ENCODE measurements at regions not wholly inside any gene's neighbourhood (a gene's known extent, or its start where the extent isn't known, plus 50 kb on each side); places are given as distances from the start of the nearest gene placed in this dataset.

DNA sequence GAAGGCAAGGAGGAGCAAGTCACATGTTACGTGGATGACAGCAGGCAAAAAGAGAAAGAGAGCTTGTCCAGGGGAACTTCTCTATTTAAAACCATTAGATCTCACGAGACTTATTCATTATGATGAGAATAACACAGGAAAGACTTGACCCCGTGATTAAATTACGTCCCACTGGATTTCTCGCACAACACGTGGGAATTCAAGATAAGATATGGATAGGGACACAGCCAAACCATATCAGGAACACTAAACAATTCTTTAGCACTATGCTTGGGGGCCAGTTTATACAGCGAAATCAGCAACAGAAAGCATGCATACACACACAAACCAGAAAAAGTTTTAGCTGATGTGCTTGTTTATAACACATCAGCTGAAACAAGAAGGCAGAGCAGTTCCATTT, 704.2 kb downstream of the OTOL1 start:
- H3K4me3 ChIP-seq (ENCODE audit: low read depth, low read length) = no peak overlapping the region
- TF ChIP-seq, protein P1, sequence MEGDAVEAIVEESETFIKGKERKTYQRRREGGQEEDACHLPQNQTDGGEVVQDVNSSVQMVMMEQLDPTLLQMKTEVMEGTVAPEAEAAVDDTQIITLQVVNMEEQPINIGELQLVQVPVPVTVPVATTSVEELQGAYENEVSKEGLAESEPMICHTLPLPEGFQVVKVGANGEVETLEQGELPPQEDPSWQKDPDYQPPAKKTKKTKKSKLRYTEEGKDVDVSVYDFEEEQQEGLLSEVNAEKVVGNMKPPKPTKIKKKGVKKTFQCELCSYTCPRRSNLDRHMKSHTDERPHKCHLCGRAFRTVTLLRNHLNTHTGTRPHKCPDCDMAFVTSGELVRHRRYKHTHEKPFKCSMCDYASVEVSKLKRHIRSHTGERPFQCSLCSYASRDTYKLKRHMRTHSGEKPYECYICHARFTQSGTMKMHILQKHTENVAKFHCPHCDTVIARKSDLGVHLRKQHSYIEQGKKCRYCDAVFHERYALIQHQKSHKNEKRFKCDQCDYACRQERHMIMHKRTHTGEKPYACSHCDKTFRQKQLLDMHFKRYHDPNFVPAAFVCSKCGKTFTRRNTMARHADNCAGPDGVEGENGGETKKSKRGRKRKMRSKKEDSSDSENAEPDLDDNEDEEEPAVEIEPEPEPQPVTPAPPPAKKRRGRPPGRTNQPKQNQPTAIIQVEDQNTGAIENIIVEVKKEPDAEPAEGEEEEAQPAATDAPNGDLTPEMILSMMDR (IDR thresholded peaks at IDR 0.05; ENCODE audit: control insufficient read depth, extremely low read depth, insufficient read depth) = no peak
- no peak for DNase-seq (ENCODE audit: low read depth)

DNA sequence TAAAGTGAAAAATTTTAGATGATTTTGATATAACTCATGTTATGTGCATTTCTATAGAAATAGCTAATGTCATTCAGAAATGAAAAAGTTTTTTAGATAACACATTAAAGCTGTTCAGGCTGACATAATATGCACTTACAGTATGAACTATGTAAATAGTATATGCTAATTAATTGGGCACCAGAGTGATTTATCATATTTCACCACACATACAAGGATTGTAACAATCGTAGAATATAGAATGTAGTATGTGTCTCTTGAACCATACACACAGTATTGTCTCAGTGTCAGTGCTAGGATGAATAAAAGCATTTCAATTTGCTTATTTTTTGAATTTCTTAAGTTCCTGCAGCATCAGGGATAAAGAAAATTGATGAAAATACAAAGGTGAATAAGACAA, 710.0 kb downstream of the OTOL1 start:
- no peak for DNase-seq (ENCODE audit: low read depth)
- TF ChIP-seq, protein P1 (IDR thresholded peaks at IDR 0.05; ENCODE audit: control insufficient read depth, extremely low read depth, insufficient read depth) = no peak
- no peak overlapping the region for H3K4me3 ChIP-seq (ENCODE audit: low read depth, low read length)

DNA sequence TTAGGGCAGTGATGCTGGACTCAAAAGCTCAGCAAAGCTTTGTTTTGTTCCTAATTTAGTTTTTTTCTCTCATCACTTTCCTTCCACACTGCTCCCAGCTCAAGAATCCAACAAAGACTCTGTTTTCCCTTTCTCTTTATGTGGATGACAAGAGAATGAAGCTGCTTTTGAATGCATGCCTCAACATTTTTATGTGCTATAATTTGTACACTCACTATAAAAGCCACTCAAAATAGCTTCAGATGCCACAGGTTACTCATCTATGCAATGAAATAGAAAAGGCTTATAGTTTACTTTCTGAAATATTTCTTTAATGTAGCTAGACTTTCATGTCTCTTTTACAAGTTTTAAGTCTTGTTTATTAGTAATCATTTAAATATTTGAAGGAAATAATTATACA, 714.9 kb downstream of the OTOL1 start:
- DNase-seq (ENCODE audit: low read depth) = no peak
- TF ChIP-seq, protein P1 (IDR thresholded peaks at IDR 0.05; ENCODE audit: control insufficient read depth, extremely low read depth, insufficient read depth) = no peak
- no peak overlapping the region for H3K4me3 ChIP-seq (ENCODE audit: low read depth, low read length)

DNA sequence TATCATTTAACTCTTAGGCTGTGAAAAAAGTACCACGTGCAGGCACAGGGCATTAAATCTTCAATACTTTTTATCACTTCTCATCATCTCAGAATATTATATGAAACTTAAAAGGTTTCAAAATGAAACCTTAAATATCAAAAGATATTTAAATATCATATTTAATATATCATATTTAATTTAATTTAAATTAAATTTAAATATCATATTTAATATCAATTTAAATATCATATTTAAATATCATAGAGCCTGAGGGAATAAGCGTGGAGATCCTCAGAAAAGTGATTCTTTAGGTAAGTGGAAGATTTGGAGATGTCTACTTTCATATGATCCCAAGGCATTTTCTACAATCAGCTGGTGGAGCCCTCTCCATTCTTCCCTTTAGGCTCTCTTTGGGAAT, 716.6 kb downstream of the OTOL1 start:
- no peak for DNase-seq (ENCODE audit: low read depth)
- H3K4me3 ChIP-seq (ENCODE audit: low read depth, low read length) = no peak overlapping the region
- TF ChIP-seq, protein P1 (IDR thresholded peaks at IDR 0.05; ENCODE audit: control insufficient read depth, extremely low read depth, insufficient read depth) = no peak

DNA sequence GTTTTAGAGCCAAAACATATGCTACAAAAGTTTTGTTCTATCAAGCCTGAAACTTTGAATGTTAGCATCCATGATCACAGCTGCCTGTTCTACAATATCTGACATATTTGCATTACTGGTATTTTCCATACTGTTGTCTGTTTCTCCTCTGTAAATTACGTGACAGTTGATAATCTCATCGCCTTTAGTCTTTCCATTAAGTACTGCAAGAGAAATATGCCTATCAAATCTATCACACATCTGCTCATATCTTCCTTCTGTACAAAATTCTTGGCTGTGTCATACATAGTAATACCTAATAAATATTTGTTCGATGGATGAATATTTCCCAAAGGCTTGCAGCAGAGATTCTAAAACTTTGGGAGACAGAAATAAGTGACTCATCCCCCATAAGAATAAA, 717.3 kb downstream of the OTOL1 start:
- no peak for DNase-seq (ENCODE audit: low read depth)
- TF ChIP-seq, protein P1 (IDR thresholded peaks at IDR 0.05; ENCODE audit: control insufficient read depth, extremely low read depth, insufficient read depth) = no peak
- H3K4me3 ChIP-seq (ENCODE audit: low read depth, low read length) = no peak overlapping the region

DNA sequence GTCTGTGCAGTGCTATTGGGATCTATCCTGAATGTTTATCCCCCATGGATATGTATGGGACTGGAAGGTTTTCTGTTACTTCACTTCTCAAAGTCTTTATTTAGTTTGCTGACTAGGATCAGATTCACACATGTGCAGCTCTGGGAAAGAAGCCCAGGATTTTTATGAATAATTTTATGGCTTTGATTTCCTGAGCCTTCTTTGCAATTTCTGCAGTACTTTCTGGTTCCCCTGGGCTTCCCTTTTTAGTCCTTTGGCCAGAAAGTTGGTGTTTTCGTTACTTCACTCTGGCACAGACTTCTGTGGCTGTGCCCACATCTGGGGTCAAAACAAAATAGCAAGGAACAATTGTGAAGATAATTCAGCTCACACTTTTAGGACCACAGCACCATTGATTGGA, 721.0 kb downstream of the OTOL1 start:
- TF ChIP-seq, protein P1 (IDR thresholded peaks at IDR 0.05; ENCODE audit: control insufficient read depth, extremely low read depth, insufficient read depth) = no peak
- no peak overlapping the region for H3K4me3 ChIP-seq (ENCODE audit: low read depth, low read length)
- DNase-seq (ENCODE audit: low read depth) = no peak

DNA sequence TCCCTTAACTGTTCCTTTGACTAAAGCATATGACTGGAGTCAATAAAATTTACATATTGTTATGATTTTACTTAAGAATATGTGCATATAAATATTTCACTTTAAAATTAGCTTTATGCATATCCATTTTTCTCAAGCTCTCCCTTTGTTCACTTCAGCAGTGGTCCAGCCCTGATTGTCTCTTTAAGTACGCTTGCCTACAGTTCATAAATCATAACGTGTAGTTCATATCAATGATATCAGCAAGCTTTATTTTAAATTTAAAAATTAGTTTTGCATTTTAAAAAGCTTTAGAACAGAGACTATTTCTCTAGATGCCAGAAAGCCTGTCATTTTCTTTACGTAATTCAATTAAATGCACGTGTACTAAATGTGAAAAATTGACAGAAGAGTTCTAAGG, 721.9 kb downstream of the OTOL1 start:
- DNase-seq (ENCODE audit: low read depth) = no peak
- TF ChIP-seq, protein P1 (IDR thresholded peaks at IDR 0.05; ENCODE audit: control insufficient read depth, extremely low read depth, insufficient read depth) = no peak
- H3K4me3 ChIP-seq (ENCODE audit: low read depth, low read length) = no peak overlapping the region

Measured in LNCaP clone FGC (cell line).